CD14-positive monocyte (primary cell): ENCODE measurements at regions not wholly inside any gene's neighbourhood (a gene's known extent, or its start where the extent isn't known, plus 50 kb on each side); places are given as distances from the start of the nearest gene placed in this dataset.

Experiments
- DNase-seq, 3 donors: peaks; one replicate each; pipeline ENCODE4 v3.0.0-alpha.2; 2011 to 2022
- H2AFZ ChIP-seq: 2 replicates; pipeline ENCODE4 v1.6.0; 2012; ENCODE audit warnings: mild to moderate bottlenecking, low read depth, low read length, inconsistent platforms; ENCODE audit not compliant: insufficient read depth, poor library complexity, severe bottlenecking
- H3K27ac ChIP-seq, 2 donors: 1 replicate in 1 of 2; 2 replicates in 1 of 2; pipeline ENCODE4 v1.5.1; 2012 to 2013; ENCODE audit warnings: low read length in 2 of 2, control low read depth in 1 of 2, inconsistent platforms in 1 of 2, low read depth in 1 of 2, mild to moderate bottlenecking in 1 of 2
- H3K27me3 ChIP-seq, 2 donors: one replicate each; pipeline versions ENCODE4 v1.6.0 to v1.6.1; 2011 to 2013; ENCODE audit warnings: low read length in 2 of 2; ENCODE audit not compliant: control insufficient read depth in 2 of 2, insufficient read depth in 2 of 2
- H3K36me3 ChIP-seq, 2 donors: replicated peaks in 1 of 2; 1 replicate in 1 of 2; 2 replicates in 1 of 2; pipeline versions ENCODE4 v1.5.1 to v1.6.1; 2012 to 2013; ENCODE audit warnings: low read length in 2 of 2, control low read depth in 1 of 2, inconsistent platforms in 1 of 2, mild to moderate bottlenecking in 1 of 2; ENCODE audit not compliant: insufficient read depth in 2 of 2, control insufficient read depth in 1 of 2
- H3K4me1 ChIP-seq, 2 donors: 1 replicate in 1 of 2; 2 replicates in 1 of 2; pipeline versions ENCODE4 v1.5.1 to v1.6.1; 2012 to 2013; ENCODE audit warnings: low read length in 2 of 2, control low read depth in 1 of 2, inconsistent platforms in 1 of 2, mild to moderate bottlenecking in 1 of 2, moderate library complexity in 1 of 2; ENCODE audit not compliant: insufficient read depth in 2 of 2, control insufficient read depth in 1 of 2
- H3K4me2 ChIP-seq: replicated peaks from 2 replicates; pipeline ENCODE3; 2012; ENCODE audit warnings: low read length, moderate library complexity, mild to moderate bottlenecking; ENCODE audit not compliant: poor library complexity, severe bottlenecking; ENCODE audit errors: extremely low read depth
- H3K4me3 ChIP-seq, 3 experiments: fragments of 200-600 bp in 1 of 3; sonication (generic) in 1 of 3; replicated peaks in 1 of 3; 1 replicate in 2 of 3; 2 replicates in 1 of 3; pipeline ENCODE4 v1.5.1; 2011 to 2013; ENCODE audit warnings: low read length in 3 of 3, mild to moderate bottlenecking in 3 of 3, control low read depth in 2 of 3, low read depth in 2 of 3, inconsistent platforms in 1 of 3, moderate library complexity in 1 of 3
- H3K79me2 ChIP-seq: 2 replicates; pipeline ENCODE4 v1.6.0; 2012; ENCODE audit warnings: mild to moderate bottlenecking, control low read depth, inconsistent platforms, low read length, moderate library complexity; ENCODE audit not compliant: insufficient read depth
- H3K9ac ChIP-seq: 2 replicates; pipeline ENCODE4 v1.6.0; 2017; ENCODE audit warnings: low read length, mild to moderate bottlenecking; ENCODE audit not compliant: insufficient read depth, poor library complexity, severe bottlenecking
- H3K9me3 ChIP-seq, 2 donors: replicated peaks in 1 of 2; 1 replicate in 1 of 2; 2 replicates in 1 of 2; pipeline versions ENCODE4 v1.5.1 to v1.6.1; 2012 to 2013; ENCODE audit warnings: low read length in 2 of 2, control low read depth in 1 of 2; ENCODE audit not compliant: control insufficient read depth in 1 of 2, insufficient read depth in 1 of 2
- H4K20me1 ChIP-seq: 2 replicates; pipeline ENCODE4 v1.6.0; 2012; ENCODE audit warnings: mild to moderate bottlenecking, low read length, control low read depth, moderate library complexity; ENCODE audit not compliant: insufficient read depth
- H3K27ac Mint-ChIP-seq, 7 donors: one replicate each; pipeline ENCODE4 v1.8.0; 2020; ENCODE audit warnings: mild to moderate bottlenecking in 7 of 7, mixed read lengths in 7 of 7, moderate library complexity in 6 of 7, inconsistent platforms in 2 of 7
- H3K27me3 Mint-ChIP-seq, 3 donors: one replicate each; pipeline ENCODE4 v1.8.0; 2021 to 2022; ENCODE audit warnings: low read depth in 3 of 3, mild to moderate bottlenecking in 3 of 3, mixed read lengths in 3 of 3, moderate library complexity in 3 of 3, inconsistent platforms in 1 of 3
- H3K36me3 Mint-ChIP-seq, 2 donors: one replicate each; pipeline ENCODE4 v1.8.0; 2020; ENCODE audit warnings: mixed read lengths in 2 of 2, inconsistent platforms in 1 of 2, mild to moderate bottlenecking in 1 of 2
- H3K4me1 Mint-ChIP-seq: one replicate; pipeline ENCODE4 v1.8.0; 2020; ENCODE audit warnings: mild to moderate bottlenecking, mixed read lengths
- H3K4me3 Mint-ChIP-seq, 2 donors: one replicate each; pipeline ENCODE4 v1.8.0; 2020; ENCODE audit warnings: mild to moderate bottlenecking in 2 of 2, mixed read lengths in 2 of 2, moderate library complexity in 1 of 2
- H3K9me3 Mint-ChIP-seq, 7 donors: one replicate each; pipeline ENCODE4 v1.8.0; 2020 to 2022; ENCODE audit warnings: mixed read lengths in 7 of 7, mild to moderate bottlenecking in 6 of 7, moderate library complexity in 6 of 7, inconsistent platforms in 2 of 7
- WGBS: methylation state at CpG from one replicate; pipeline ENCODE4 v1.1.5; 2013; ENCODE audit warnings: missing lambda C conversion rate; ENCODE audit not compliant: insufficient coverage; 5-methylcytosine and 5-hydroxymethylcytosine counted together
- intact Hi-C, 2 donors: fragments of 100-400 bp; cut with micrococcal nuclease; formaldehyde crosslinking; loops; one replicate each; pipeline versions ENCODE4 v1.15.0 to v1.15.1; 2023
- TF ChIP-seq, protein P1 (sequence below): fragments of 200-600 bp; IDR thresholded peaks from one replicate; pipeline ENCODE4 v1.8.0; 2022; ENCODE audit warnings: antibody characterized with exemption, mild to moderate bottlenecking

DNA sequence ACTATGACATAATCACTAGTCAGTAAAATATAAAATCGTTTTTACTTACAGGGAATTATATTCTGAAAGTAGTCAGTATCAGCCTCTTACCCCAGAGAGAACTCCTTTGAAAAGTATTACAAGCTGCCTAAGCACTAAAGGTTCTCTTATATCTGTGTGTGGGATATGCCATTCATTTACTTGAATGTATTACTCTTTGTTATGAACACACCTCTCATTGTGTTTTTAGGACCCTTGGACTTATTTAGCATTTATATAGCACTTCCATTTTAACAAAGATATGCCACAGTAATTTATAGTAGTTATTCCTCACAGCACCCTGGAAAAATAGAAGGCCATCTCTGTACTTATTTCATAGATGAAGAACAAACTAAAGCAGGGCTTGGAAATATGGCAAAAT is 1178.0 kb downstream of the OLFM4 start:
- Histone ChIP-seq H2AFZ (no peak overlapping the region), H3K27ac (no peak overlapping the region), H3K36me3 (no peaks in the 10 kb centered on the region), H3K4me2 (no peak overlapping the region), H4K20me1 (no peaks in the 10 kb centered on the region), H3K27me3 (no peaks in the 10 kb centered on the region), H3K4me1 (no peaks in the 10 kb centered on the region), H3K9ac (no peak overlapping the region), H3K79me2 (no peaks in the 10 kb centered on the region), H3K9me3 (no peaks in the 10 kb centered on the region), H3K4me3 (no peak overlapping the region)
- H3K4me1 Mint-ChIP-seq, result no peaks in the 10 kb centered on the region
- no peaks in the 10 kb centered on the region for H3K36me3 Mint-ChIP-seq
- peaks cover 0 to 6% (median 3%) of the 10 kb centered on the region in 7 donors for H3K9me3 Mint-ChIP-seq
- H3K27me3 Mint-ChIP-seq, result peaks cover 0 to 2% (median 0%) of the 10 kb centered on the region in 3 donors
- H3K4me3 Mint-ChIP-seq, result no peak overlapping the region
- intact Hi-C loops, result no loop called here
- TF ChIP-seq, protein P1, sequence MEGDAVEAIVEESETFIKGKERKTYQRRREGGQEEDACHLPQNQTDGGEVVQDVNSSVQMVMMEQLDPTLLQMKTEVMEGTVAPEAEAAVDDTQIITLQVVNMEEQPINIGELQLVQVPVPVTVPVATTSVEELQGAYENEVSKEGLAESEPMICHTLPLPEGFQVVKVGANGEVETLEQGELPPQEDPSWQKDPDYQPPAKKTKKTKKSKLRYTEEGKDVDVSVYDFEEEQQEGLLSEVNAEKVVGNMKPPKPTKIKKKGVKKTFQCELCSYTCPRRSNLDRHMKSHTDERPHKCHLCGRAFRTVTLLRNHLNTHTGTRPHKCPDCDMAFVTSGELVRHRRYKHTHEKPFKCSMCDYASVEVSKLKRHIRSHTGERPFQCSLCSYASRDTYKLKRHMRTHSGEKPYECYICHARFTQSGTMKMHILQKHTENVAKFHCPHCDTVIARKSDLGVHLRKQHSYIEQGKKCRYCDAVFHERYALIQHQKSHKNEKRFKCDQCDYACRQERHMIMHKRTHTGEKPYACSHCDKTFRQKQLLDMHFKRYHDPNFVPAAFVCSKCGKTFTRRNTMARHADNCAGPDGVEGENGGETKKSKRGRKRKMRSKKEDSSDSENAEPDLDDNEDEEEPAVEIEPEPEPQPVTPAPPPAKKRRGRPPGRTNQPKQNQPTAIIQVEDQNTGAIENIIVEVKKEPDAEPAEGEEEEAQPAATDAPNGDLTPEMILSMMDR, result no peak
- H3K27ac Mint-ChIP-seq, result no peak overlapping the region
- WGBS, result no CpG with 5 or more reads among the region's 1 CpG
- no peak for DNase-seq

DNA sequence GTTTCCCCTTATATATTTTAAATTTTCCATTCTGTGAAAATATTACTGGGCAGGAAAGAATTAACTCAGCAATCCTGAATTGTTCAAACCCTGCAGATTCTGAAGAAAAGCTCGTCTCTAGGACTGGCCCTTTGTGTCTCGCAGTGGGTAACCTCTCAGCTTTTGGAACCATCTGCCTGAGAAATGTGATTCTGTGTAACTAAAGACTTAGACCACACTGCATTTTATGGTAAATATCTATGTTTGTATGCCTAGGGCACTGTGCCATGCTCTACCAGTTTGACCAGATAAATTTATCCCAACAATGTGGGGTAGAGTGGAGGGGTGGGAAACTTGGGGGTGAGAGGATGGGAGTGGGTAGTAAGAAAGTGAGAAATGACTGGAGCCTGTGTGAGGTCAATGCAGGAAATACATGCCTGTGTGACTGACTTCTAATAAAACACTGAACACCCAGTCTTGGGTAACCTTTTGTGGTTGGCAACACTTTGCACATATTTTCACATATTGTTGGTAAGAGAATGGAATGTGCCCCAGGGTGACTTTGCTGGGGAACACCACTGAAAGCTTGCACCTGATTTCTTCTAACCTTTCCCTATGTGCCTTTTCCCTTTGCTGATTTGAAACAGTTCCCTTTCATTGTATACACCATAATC is 1181.9 kb downstream of the OLFM4 start:
- no peaks in the 10 kb centered on the region for H4K20me1 ChIP-seq
- Mint-ChIP-seq H3K27ac (no peak overlapping the region), H3K36me3 (no peaks in the 10 kb centered on the region), H3K4me1 (no peaks in the 10 kb centered on the region), H3K9me3 (peaks cover 0 to 3% (median 0%) of the 10 kb centered on the region in 7 donors), H3K27me3 (no peaks in the 10 kb centered on the region), H3K4me3 (no peak overlapping the region)
- no peaks in the 10 kb centered on the region for H3K9me3 ChIP-seq
- no peaks in the 10 kb centered on the region for H3K79me2 ChIP-seq
- no peaks in the 10 kb centered on the region for H3K36me3 ChIP-seq
- no peak overlapping the region for H3K4me3 ChIP-seq
- DNase-seq, result no peak
- intact Hi-C loops, result no loop called here
- H3K4me2 ChIP-seq, result no peak overlapping the region
- H3K4me1 ChIP-seq, result no peaks in the 10 kb centered on the region
- no peak overlapping the region for H2AFZ ChIP-seq
- no peaks in the 10 kb centered on the region for H3K27me3 ChIP-seq
- no peak overlapping the region for H3K27ac ChIP-seq
- TF ChIP-seq, protein P1, result no peak
- no peak overlapping the region for H3K9ac ChIP-seq
- WGBS, result no CpG with 5 or more reads among the region's 2 CpGs
